ENCODE measurements at regions not wholly inside any gene's neighbourhood (a gene's known extent, or its start where the extent isn't known, plus 50 kb on each side); places are given as distances from the start of the nearest gene placed in this dataset.

DNA sequence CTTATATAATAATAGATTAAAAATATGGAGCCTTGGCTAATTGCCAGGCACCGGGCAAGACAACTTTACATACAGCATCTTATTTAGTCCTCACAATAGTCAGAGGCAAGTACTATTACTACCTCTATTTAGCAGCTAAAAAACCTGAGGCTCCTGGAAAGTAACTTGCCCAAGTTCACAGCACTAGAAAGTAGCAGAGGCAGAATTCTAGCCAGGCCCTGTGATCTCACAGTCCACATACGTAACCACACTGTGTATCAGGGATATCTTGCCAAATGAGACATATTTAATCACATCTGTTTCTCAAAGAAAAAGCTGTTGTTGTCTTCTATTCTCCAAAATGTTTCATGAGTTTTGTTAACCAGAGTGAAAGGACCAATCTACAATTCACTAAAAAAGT, 378.5 kb downstream of the PLPP3 start:
- no peak overlapping the region for H3K14ac ChIP-seq (ENCODE audit: insufficient read depth, low read length)
- H3K27me3 ChIP-seq (ENCODE audit: insufficient read depth, low read length) = no peaks in the 10 kb centered on the region
- no peak overlapping the region for H4K8ac ChIP-seq (replicated peaks; ENCODE audit: insufficient read length, low read depth, low read length)
- no peak overlapping the region for H3K27ac Mint-ChIP-seq
- no peaks in the 10 kb centered on the region for H3K9me3 Mint-ChIP-seq
- no peaks in the 10 kb centered on the region for H3K23me2 ChIP-seq (ENCODE audit: insufficient read length, low read depth, low read length, poor library complexity, severe bottlenecking)
- no peaks in the 10 kb centered on the region for H3K27me3 Mint-ChIP-seq (ENCODE audit: low read depth)
- H4K91ac ChIP-seq (ENCODE audit: insufficient read length, low read depth, low read length) = no peak overlapping the region
- H2BK20ac ChIP-seq (ENCODE audit: low read depth, low read length, poor library complexity, severe bottlenecking) = no peak overlapping the region
- no peak overlapping the region for H2BK15ac ChIP-seq (ENCODE audit: low read depth, low read length)
- no peaks in the 10 kb centered on the region; the same call in 1 of the 2 replicates for H3K4me1 ChIP-seq (ENCODE audit: insufficient read depth, low read length)
- H3K36me3 Mint-ChIP-seq (ENCODE audit: insufficient read depth in 1 of 3, low read depth in 3 of 3) = no peaks in the 10 kb centered on the region
- H3K27ac ChIP-seq (ENCODE audit: insufficient read length, low read depth, low read length) = no peak overlapping the region
- H3T11ph ChIP-seq (ENCODE audit: low read length) = no peak overlapping the region
- H3K4ac ChIP-seq (ENCODE audit: low read depth, low read length) = no peak overlapping the region
- no peak overlapping the region for H2AK5ac ChIP-seq (ENCODE audit: insufficient read length, low read length)
- H3K18ac ChIP-seq (ENCODE audit: insufficient read length, low read depth, low read length) = no peak overlapping the region
- no peak overlapping the region for H3K9ac ChIP-seq (ENCODE audit: extremely low read depth, insufficient read length, low read length)
- H3K23ac ChIP-seq (ENCODE audit: insufficient read length, low read depth, low read length) = no peak overlapping the region
- no peak overlapping the region for H4K5ac ChIP-seq (ENCODE audit: insufficient read length, low read depth, low read length)
- no peaks in the 10 kb centered on the region for H3K79me1 ChIP-seq (ENCODE audit: insufficient read depth, low read depth, low read length, poor library complexity, severe bottlenecking)
- H3K4me2 ChIP-seq (ENCODE audit: insufficient read depth, insufficient read length, low read length) = no peak overlapping the region
- TF ChIP-seq, protein P1, sequence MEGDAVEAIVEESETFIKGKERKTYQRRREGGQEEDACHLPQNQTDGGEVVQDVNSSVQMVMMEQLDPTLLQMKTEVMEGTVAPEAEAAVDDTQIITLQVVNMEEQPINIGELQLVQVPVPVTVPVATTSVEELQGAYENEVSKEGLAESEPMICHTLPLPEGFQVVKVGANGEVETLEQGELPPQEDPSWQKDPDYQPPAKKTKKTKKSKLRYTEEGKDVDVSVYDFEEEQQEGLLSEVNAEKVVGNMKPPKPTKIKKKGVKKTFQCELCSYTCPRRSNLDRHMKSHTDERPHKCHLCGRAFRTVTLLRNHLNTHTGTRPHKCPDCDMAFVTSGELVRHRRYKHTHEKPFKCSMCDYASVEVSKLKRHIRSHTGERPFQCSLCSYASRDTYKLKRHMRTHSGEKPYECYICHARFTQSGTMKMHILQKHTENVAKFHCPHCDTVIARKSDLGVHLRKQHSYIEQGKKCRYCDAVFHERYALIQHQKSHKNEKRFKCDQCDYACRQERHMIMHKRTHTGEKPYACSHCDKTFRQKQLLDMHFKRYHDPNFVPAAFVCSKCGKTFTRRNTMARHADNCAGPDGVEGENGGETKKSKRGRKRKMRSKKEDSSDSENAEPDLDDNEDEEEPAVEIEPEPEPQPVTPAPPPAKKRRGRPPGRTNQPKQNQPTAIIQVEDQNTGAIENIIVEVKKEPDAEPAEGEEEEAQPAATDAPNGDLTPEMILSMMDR (conservative IDR thresholded peaks at IDR 0.05) = no peak
- H3K56ac ChIP-seq (ENCODE audit: insufficient read length, low read depth, low read length) = no peak overlapping the region
- H2BK120ac ChIP-seq (ENCODE audit: low read depth, low read length, poor library complexity, severe bottlenecking) = no peak overlapping the region
- no CpG with 5 or more reads among the region's 2 CpGs for WGBS (ENCODE audit: extremely low coverage, insufficient read length, low lambda C conversion rate)
- H2BK5ac ChIP-seq (ENCODE audit: insufficient read length, low read length) = no peak overlapping the region
- no peak overlapping the region for H3K4me3 Mint-ChIP-seq
- H3K9me3 ChIP-seq (ENCODE audit: control insufficient read depth, low read depth, low read length) = no peaks in the 10 kb centered on the region
- H4K20me1 ChIP-seq (ENCODE audit: control insufficient read depth, insufficient read depth, insufficient read length) = no peaks in the 10 kb centered on the region
- H3K79me2 ChIP-seq (ENCODE audit: insufficient read depth, low read length) = no peaks in the 10 kb centered on the region
- peaks cover 16 to 18% of the 10 kb centered on the region in 2 experiments for H3K4me1 Mint-ChIP-seq
- H2AFZ ChIP-seq (ENCODE audit: low read length) = no peak overlapping the region
- no peak for DNase-seq
- no peak overlapping the region for H2BK12ac ChIP-seq (ENCODE audit: insufficient read length, low read depth, low read length)

All from H9 (cell line).